ENCODE measurements at regions not wholly inside any gene's neighbourhood (a gene's known extent, or its start where the extent isn't known, plus 50 kb on each side); places are given as distances from the start of the nearest gene placed in this dataset.
"Not testable (repeated sequence)": the region's sequence is repeated elsewhere in the genome, so short reads cannot be mapped to it uniquely, and the experiment has no call there.

DNA sequence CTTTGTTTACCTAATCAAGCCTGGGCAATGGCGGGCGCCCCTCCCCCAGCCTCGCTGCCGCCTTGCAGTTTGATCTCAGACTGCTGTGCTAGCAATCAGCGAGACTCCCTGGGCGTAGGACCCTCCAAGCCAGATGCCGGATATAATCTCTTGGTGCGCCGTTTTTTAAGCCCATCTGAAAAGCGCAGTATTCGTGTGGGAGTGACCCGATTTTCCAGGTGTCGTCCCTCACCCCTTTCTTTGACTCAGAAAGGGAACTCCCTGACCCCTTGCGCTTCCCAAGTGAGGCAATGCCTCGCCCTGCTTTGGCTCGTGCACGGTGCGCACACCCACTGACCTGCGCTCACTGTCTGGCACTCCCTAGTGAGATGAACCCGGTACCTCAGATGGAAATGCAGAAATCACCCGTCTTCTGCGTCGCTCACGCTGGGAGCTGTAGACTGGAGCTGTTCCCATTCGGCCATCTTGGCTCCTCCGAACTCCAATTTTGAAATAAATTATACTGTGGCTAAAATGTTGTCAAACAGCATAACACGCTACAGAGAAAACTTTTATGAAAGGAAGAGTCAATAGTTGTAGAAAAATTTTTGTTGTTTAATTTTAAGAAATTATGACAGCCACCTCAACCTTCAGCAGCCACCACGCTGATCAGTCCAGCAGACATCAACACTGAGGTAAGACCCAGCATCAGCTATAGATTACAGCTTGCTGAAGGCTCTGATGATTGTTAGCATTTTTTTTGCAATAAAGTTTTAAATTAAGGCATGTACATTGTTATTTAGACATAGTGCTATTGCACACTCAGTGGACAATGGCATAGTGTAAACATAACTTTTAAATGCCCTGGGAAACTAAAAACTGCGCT, 384.7 kb upstream of the DEPDC1 start:
- CTCF ChIA-PET; POLR2A ChIA-PET; DNase-seq (ENCODE audit: extremely low spot score): not testable (repeated sequence)
- TF ChIP-seq L3MBTL2 (conservative IDR thresholded peaks at IDR 0.05), result peak; percentile 62

DNA sequence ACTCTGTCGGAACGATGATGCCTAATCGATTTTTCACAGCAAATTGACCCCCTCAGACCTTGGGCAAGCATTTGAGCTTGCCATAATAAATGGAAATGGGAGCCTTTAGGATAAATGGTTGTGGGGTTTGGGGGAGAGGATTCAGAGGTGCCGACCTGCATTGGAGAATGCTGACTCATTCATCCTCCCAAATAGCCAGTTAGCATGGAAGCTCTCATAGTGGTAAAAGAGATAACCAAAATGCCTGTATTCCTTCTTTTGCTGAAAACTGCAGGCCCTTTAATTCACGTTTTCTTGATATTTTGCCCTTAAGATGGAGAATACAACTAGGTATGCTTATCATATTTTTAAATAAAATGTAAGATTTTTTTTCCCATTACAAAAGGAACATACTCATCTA, 392.6 kb upstream of the DEPDC1 start:
- TF ChIP-seq TARDBP (IDR thresholded peaks at IDR 0.05) (no peak), ELF4 (IDR thresholded peaks at IDR 0.05) (no peak), HDGF (IDR thresholded peaks at IDR 0.05; ENCODE audit: borderline replicate concordance) (no peak), SP1 (IDR thresholded peaks at IDR 0.05) (no peak), FOXK2 (IDR thresholded peaks at IDR 0.05) (no peak), ARNT (IDR thresholded peaks at IDR 0.05) (no peak), CTBP1 (IDR thresholded peaks at IDR 0.05; ENCODE audit: borderline replicate concordance) (no peak), NFRKB (IDR thresholded peaks at IDR 0.05) (no peak), BHLHE40 (IDR thresholded peaks at IDR 0.05; ENCODE audit: borderline replicate concordance) (no peak), FOXM1 (IDR thresholded peaks at IDR 0.05; ENCODE audit: borderline replicate concordance) (no peak), ZNF384 (IDR thresholded peaks at IDR 0.05) (no peak), PKNOX1 (IDR thresholded peaks at IDR 0.05) (no peak)

GRCh38 chr1:68890736-68891135, 393.9 kb upstream of the DEPDC1 start:
- CTCF ChIA-PET, result no interaction called here
- TF ChIP-seq L3MBTL2 (conservative IDR thresholded peaks at IDR 0.05) (no peak), CTBP1 (IDR thresholded peaks at IDR 0.05; ENCODE audit: borderline replicate concordance) (no peak), SP1 (IDR thresholded peaks at IDR 0.05) (no peak), ZNF384 (IDR thresholded peaks at IDR 0.05) (no peak), ELF4 (IDR thresholded peaks at IDR 0.05) (no peak), LEF1 (IDR thresholded peaks at IDR 0.05; ENCODE audit: borderline replicate concordance) (no peak), FOXK2 (IDR thresholded peaks at IDR 0.05) (no peak), BHLHE40 (IDR thresholded peaks at IDR 0.05; ENCODE audit: borderline replicate concordance) (no peak), FOXA1 (IDR thresholded peaks at IDR 0.05) (no peak), HDGF (IDR thresholded peaks at IDR 0.05; ENCODE audit: borderline replicate concordance) (no peak), NFRKB (IDR thresholded peaks at IDR 0.05) (no peak), SUZ12 (IDR thresholded peaks at IDR 0.05) (no peak)

More for the DNA sequence above, 392.6 kb upstream of the DEPDC1 start:
- CTCF ChIA-PET, result no interaction called here
- POLR2A ChIA-PET, result no interaction called here
- DNase-seq (ENCODE audit: extremely low spot score), result no peak

DNA sequence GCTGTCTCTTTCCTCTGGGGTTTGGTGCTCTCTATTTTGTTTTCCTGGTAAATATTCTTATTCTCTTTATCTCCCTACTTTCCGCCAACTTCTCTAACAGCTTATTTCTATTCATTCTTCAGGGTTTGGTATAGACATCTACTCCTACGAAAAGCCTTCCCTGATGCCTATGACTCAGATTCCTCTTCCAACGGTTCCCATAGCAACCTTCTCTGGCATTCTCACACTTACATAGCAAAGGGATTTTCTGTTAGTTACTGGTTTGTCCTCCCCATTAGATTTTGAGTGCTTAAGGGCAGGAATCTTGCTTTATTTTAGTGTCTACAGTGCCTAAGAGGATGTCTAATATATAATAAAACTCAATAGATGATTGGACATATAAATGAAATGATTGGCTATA, 407.6 kb upstream of the DEPDC1 start:
- POLR2A ChIA-PET, result no interaction called here
- no peak for DNase-seq (ENCODE audit: extremely low spot score)
- TF ChIP-seq BHLHE40 (IDR thresholded peaks at IDR 0.05; ENCODE audit: borderline replicate concordance) (no peak), CTBP1 (IDR thresholded peaks at IDR 0.05; ENCODE audit: borderline replicate concordance) (no peak), PKNOX1 (IDR thresholded peaks at IDR 0.05) (no peak), ZNF384 (IDR thresholded peaks at IDR 0.05) (no peak), HDGF (IDR thresholded peaks at IDR 0.05; ENCODE audit: borderline replicate concordance) (no peak), L3MBTL2 (conservative IDR thresholded peaks at IDR 0.05) (no peak), TARDBP (IDR thresholded peaks at IDR 0.05) (no peak), FOXK2 (IDR thresholded peaks at IDR 0.05) (no peak), SUZ12 (IDR thresholded peaks at IDR 0.05) (no peak), NFRKB (IDR thresholded peaks at IDR 0.05) (no peak), FOXM1 (IDR thresholded peaks at IDR 0.05; ENCODE audit: borderline replicate concordance) (no peak), ELF4 (IDR thresholded peaks at IDR 0.05) (no peak), FOXA1 (IDR thresholded peaks at IDR 0.05) (no peak), ARNT (IDR thresholded peaks at IDR 0.05) (no peak), SP1 (IDR thresholded peaks at IDR 0.05) (no peak), LEF1 (IDR thresholded peaks at IDR 0.05; ENCODE audit: borderline replicate concordance) (no peak)
- CTCF ChIA-PET, result no interaction called here

More at GRCh38 chr1:68890736-68891135, 393.9 kb upstream of the DEPDC1 start:
- no peak for DNase-seq (ENCODE audit: extremely low spot score)
- POLR2A ChIA-PET, result no interaction called here

DNA sequence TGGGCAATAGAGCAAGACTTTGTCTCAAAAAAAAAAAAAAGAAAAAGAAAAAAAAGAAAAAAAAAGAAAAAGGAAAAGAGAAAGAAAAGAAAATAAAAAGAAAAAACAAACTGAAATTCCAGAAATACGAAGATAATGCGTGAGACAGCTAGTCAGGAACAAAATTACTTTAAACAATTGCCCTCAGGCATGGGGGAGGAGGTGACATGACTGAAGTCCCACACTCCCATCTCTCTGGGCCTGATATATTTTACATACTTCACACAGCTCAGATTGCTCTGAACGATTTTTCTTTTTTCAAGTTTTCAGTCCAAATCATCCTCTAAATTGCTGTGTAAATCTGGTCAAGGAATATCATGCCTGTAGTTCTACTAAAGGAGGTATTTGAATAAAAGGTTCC, 409.5 kb upstream of the DEPDC1 start:
- ChIA-PET POLR2A (no interaction called here), CTCF (no interaction called here)
- no peak for TF ChIP-seq NFRKB (IDR thresholded peaks at IDR 0.05)
- no peak for TF ChIP-seq ZNF384 (IDR thresholded peaks at IDR 0.05)
- TF ChIP-seq FOXA1 (IDR thresholded peaks at IDR 0.05), result no peak
- TF ChIP-seq FOXM1 (IDR thresholded peaks at IDR 0.05; ENCODE audit: borderline replicate concordance), result no peak
- TF ChIP-seq L3MBTL2 (conservative IDR thresholded peaks at IDR 0.05), result no peak
- no peak for TF ChIP-seq TARDBP (IDR thresholded peaks at IDR 0.05)
- TF ChIP-seq FOXK2 (IDR thresholded peaks at IDR 0.05), result no peak
- TF ChIP-seq PKNOX1 (IDR thresholded peaks at IDR 0.05), result no peak
- TF ChIP-seq SUZ12 (IDR thresholded peaks at IDR 0.05), result no peak
- no peak for TF ChIP-seq ELF4 (IDR thresholded peaks at IDR 0.05)
- no peak for TF ChIP-seq CTBP1 (IDR thresholded peaks at IDR 0.05; ENCODE audit: borderline replicate concordance)
- TF ChIP-seq HDGF (IDR thresholded peaks at IDR 0.05; ENCODE audit: borderline replicate concordance), result no peak
- TF ChIP-seq ARNT (IDR thresholded peaks at IDR 0.05), result no peak
- no peak for TF ChIP-seq SP1 (IDR thresholded peaks at IDR 0.05)
- TF ChIP-seq BHLHE40 (IDR thresholded peaks at IDR 0.05; ENCODE audit: borderline replicate concordance), result no peak
- TF ChIP-seq LEF1 (IDR thresholded peaks at IDR 0.05; ENCODE audit: borderline replicate concordance), result no peak
- DNase-seq (ENCODE audit: extremely low spot score), result no peak

DNA sequence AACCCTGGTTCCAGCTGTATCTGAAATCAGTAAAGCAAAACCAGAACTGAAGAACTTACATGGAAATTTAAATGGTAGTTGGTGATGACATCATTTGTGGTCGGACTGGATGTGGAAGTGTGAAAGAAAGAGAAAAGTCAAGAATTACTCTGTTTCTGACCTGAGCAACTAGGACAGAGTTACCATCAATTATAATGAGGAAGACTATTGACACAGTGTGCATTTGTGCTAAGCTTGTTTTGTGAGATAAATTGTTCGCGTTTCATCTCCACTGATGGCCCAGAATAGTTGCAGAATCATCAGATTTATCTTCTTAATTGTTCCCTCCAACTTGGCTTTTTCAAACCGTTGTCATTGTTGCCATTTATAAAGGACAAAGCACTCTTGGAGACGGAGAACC, 410.6 kb upstream of the DEPDC1 start:
- ChIA-PET CTCF (no interaction called here), POLR2A (no interaction called here)
- DNase-seq (ENCODE audit: extremely low spot score), result no peak
- TF ChIP-seq LEF1 (IDR thresholded peaks at IDR 0.05; ENCODE audit: borderline replicate concordance), result no peak
- TF ChIP-seq L3MBTL2 (conservative IDR thresholded peaks at IDR 0.05), result no peak

All from HEK293T (cell line).